Nephron progenitor cell (in vitro differentiated cells): ENCODE measurements at regions not wholly inside any gene's neighbourhood (a gene's known extent, or its start where the extent isn't known, plus 50 kb on each side); places are given as distances from the start of the nearest gene placed in this dataset.
A peak's percentile ranks its signal among the peaks of the same experiment; 100 is the strongest.

Experiments
- DNase-seq: peaks from one replicate; pipeline ENCODE4 v3.0.0; 2021
- H3K27ac Mint-ChIP-seq: 2 replicates; pipeline ENCODE4 v1.8.0; 2021; ENCODE audit warnings: mild to moderate bottlenecking, moderate library complexity, mixed read lengths
- H3K27me3 Mint-ChIP-seq: 2 replicates; pipeline ENCODE4 v1.8.0; 2021; ENCODE audit warnings: mild to moderate bottlenecking, low read depth, mixed read lengths; ENCODE audit not compliant: poor library complexity
- H3K36me3 Mint-ChIP-seq: 2 replicates; pipeline ENCODE4 v1.8.0; 2021; ENCODE audit warnings: low read depth, mixed read lengths
- H3K4me1 Mint-ChIP-seq: 2 replicates; pipeline ENCODE4 v1.8.0; 2021; ENCODE audit warnings: mixed read lengths
- H3K4me3 Mint-ChIP-seq: 2 replicates; pipeline ENCODE4 v1.8.0; 2021; ENCODE audit warnings: mild to moderate bottlenecking, moderate library complexity, mixed read lengths
- H3K9me3 Mint-ChIP-seq: 2 replicates; pipeline ENCODE4 v1.8.0; 2021; ENCODE audit warnings: mild to moderate bottlenecking, moderate library complexity, mixed read lengths
- CTCF ChIP-seq: fragments of 200-600 bp; sonication (generic); IDR thresholded peaks from 2 replicates; pipeline ENCODE4 v1.5.0; 2021; ENCODE audit warnings: antibody characterized with exemption

GRCh38 chr1:168863772-168864171 is 134.8 kb upstream of the DPT start:
- peaks cover 12% of the 10 kb centered on the region for H3K4me1 Mint-ChIP-seq
- no peaks in the 10 kb centered on the region for H3K27me3 Mint-ChIP-seq
- peak overlapping the region; percentile 70 for H3K27ac Mint-ChIP-seq
- no peak for DNase-seq
- peaks cover 29% of the 10 kb centered on the region for H3K9me3 Mint-ChIP-seq
- TF ChIP-seq CTCF, result no peak
- no peak overlapping the region for H3K4me3 Mint-ChIP-seq
- H3K36me3 Mint-ChIP-seq, result peaks cover 6% of the 10 kb centered on the region

- Mint-ChIP-seq H3K27ac (peak overlapping the region; percentile 70), H3K9me3 (peaks cover 26% of the 10 kb centered on the region), H3K36me3 (peaks cover 6% of the 10 kb centered on the region), H3K4me1 (peaks cover 12% of the 10 kb centered on the region), H3K27me3 (no peaks in the 10 kb centered on the region), H3K4me3 (no peak overlapping the region)
- no peak for TF ChIP-seq CTCF
- DNase-seq, result no peak
These were observed 135.3 kb upstream of the DPT start for GRCh38 chr1:168864266-168864665.

- TF ChIP-seq CTCF, result no peak
- peaks cover 6% of the 10 kb centered on the region for H3K36me3 Mint-ChIP-seq
- no peak overlapping the region for H3K4me3 Mint-ChIP-seq
- H3K27ac Mint-ChIP-seq, result no peak overlapping the region
- DNase-seq, result no peak
- no peaks in the 10 kb centered on the region for H3K27me3 Mint-ChIP-seq
- H3K9me3 Mint-ChIP-seq, result peaks cover 22% of the 10 kb centered on the region
- peaks cover 12% of the 10 kb centered on the region for H3K4me1 Mint-ChIP-seq
These were observed 137.0 kb upstream of the DPT start for GRCh38 chr1:168865850-168866620.

- peaks cover 22% of the 10 kb centered on the region for H3K9me3 Mint-ChIP-seq
- no peak overlapping the region for H3K4me3 Mint-ChIP-seq
- TF ChIP-seq CTCF, result no peak
- peaks cover 12% of the 10 kb centered on the region for H3K4me1 Mint-ChIP-seq
- no peak overlapping the region for H3K27ac Mint-ChIP-seq
- H3K36me3 Mint-ChIP-seq, result peaks cover 6% of the 10 kb centered on the region
- no peaks in the 10 kb centered on the region for H3K27me3 Mint-ChIP-seq
- DNase-seq, result no peak
These were observed 139.1 kb upstream of the DPT start for GRCh38 chr1:168867941-168868634.

- no peak for TF ChIP-seq CTCF
- no peak overlapping the region for H3K4me3 Mint-ChIP-seq
- no peaks in the 10 kb centered on the region for H3K36me3 Mint-ChIP-seq
- H3K27me3 Mint-ChIP-seq, result no peaks in the 10 kb centered on the region
- no peaks in the 10 kb centered on the region for H3K4me1 Mint-ChIP-seq
- peaks cover 2% of the 10 kb centered on the region for H3K9me3 Mint-ChIP-seq
- no peak for DNase-seq
- no peak overlapping the region for H3K27ac Mint-ChIP-seq
These were observed 142.5 kb upstream of the DPT start for GRCh38 chr1:168871531-168871930.
